GM12865 (cell line): ENCODE measurements at regions not wholly inside any gene's neighbourhood (a gene's known extent, or its start where the extent isn't known, plus 50 kb on each side); places are given as distances from the start of the nearest gene placed in this dataset.

Experiments used
- DNase-seq: peaks from one replicate; pipeline ENCODE4 v3.0.0; 2010; ENCODE audit warnings: low read depth
- H3K4me3 ChIP-seq: 2 replicates; pipeline ENCODE4 v1.5.1; 2011; ENCODE audit warnings: mild to moderate bottlenecking, low read depth, low read length, control low read depth
- TF ChIP-seq, protein P1 (sequence below): IDR thresholded peaks from 2 replicates; pipeline ENCODE4 v1.5.1; 2011; ENCODE audit warnings: low read length, control low read depth, low read depth, inconsistent platforms; ENCODE audit not compliant: insufficient read depth; ENCODE audit errors: missing control alignments

DNA sequence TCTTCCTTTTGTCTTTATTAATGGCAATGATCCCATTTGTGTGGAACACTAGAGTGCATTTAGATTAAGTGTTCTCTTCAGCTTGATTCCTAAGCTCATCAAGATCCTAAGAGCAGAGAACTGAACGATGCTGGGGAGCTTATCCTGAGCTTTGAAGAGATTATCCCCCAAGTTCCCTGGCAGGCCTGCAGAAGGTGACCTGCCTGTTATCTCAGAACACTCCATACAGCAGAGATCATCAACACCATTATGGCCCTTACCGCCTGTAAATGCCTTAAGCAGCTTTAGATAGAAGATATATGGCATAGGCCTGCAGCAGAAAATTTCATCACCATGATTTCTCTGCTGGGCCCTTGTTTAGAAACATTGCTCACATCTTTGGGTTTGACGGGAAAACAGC lies 779.9 kb upstream of the MAP3K7 start:
- no peak for DNase-seq
- TF ChIP-seq, protein P1, sequence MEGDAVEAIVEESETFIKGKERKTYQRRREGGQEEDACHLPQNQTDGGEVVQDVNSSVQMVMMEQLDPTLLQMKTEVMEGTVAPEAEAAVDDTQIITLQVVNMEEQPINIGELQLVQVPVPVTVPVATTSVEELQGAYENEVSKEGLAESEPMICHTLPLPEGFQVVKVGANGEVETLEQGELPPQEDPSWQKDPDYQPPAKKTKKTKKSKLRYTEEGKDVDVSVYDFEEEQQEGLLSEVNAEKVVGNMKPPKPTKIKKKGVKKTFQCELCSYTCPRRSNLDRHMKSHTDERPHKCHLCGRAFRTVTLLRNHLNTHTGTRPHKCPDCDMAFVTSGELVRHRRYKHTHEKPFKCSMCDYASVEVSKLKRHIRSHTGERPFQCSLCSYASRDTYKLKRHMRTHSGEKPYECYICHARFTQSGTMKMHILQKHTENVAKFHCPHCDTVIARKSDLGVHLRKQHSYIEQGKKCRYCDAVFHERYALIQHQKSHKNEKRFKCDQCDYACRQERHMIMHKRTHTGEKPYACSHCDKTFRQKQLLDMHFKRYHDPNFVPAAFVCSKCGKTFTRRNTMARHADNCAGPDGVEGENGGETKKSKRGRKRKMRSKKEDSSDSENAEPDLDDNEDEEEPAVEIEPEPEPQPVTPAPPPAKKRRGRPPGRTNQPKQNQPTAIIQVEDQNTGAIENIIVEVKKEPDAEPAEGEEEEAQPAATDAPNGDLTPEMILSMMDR, result no peak
- H3K4me3 ChIP-seq, result no peak overlapping the region

DNA sequence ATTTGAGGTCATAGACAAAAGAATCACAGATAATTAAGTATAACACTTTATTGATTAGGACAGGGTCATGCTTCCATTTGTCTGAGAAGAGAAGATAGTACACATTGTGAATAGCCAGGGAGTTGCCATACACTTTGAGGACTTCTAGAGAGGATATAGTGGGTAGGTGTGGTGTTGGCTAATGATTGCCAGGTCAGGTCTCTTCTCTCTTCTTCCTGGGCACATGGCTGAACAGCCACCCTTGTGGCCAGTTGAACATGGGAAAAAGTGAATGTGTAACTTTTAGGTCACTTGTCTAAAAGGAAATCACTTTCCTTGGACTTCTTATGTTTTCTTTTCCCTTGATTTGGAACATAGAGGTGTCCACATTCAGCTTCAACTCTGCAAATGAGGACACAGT lies 772.1 kb upstream of the MAP3K7 start:
- no peak overlapping the region for H3K4me3 ChIP-seq
- no peak for DNase-seq
- TF ChIP-seq, protein P1, result no peak

DNA sequence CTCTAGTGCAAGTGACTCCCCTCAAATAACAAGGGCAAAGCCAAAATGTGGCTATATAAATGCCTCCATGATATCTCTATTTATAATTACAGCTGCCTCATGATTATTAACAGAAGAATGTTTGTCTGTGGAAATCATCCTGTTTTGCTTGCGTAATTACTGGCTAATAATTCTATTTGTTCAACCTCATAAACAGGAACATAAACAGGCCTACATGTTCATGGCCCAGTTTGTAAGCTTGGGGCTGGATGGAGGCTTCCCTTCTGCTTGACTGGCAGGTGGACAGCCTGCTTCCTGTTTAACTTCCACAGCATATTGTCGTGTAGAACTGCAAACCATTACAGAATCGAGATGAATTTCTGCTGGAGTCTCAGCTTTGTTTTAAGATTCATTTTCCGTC lies 766.0 kb upstream of the MAP3K7 start:
- TF ChIP-seq, protein P1, result no peak
- no peak for DNase-seq
- no peak overlapping the region for H3K4me3 ChIP-seq

DNA sequence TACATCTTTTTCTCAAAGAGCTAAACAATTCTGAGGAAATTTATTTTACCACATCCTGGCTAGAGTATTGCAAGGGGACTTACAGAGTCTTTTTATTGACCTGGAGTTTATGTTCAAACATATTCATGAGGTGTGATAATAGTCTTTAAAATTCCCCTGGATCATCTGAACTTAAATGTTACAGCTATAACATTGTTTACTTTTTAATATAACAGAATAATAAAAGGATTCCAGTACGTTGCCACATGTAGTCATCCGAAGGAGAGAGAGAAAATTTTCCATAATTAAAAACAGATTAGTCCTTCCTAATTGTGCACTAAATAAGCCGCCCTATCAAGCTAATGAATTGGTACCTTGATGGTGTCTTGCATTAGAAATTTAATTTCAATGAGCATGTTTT lies 765.4 kb upstream of the MAP3K7 start:
- TF ChIP-seq, protein P1, result no peak
- no peak for DNase-seq
- H3K4me3 ChIP-seq, result no peak overlapping the region

DNA sequence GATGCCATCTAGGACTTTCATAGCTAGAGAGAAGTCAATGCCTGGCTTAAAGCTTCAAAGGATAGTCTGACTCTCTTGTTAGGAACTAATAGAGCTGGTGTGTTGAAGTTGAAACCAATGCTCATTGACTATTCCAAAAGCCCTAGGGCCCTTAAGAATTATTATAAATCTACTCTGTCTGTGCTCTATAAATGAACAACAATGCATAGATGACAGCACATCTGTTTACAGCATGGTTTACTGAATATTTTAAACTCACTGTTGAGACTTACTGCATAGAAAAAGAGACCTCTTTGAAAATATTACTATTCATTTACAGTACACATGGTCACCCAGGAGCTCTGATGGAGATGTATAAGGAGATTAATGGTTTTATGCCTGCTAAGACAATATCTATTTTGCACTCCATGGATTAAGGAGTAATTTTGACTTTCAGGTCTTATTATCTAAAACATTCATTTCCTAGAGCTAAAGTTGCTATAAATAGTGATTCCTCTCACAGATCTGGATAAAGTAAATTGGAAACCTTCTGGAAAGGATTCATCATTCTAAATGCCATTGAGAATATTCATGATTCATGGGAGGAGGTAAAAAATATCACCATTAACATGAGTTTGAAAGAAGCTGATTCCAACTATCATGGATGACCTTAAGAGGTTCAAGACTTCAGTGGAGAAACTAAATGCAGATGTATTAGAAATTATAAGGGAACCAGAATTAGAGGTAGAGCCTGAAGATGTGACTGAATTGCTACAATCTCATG lies 763.5 kb upstream of the MAP3K7 start:
- H3K4me3 ChIP-seq, result no peak overlapping the region
- TF ChIP-seq, protein P1, result no peak
- no peak for DNase-seq

DNA sequence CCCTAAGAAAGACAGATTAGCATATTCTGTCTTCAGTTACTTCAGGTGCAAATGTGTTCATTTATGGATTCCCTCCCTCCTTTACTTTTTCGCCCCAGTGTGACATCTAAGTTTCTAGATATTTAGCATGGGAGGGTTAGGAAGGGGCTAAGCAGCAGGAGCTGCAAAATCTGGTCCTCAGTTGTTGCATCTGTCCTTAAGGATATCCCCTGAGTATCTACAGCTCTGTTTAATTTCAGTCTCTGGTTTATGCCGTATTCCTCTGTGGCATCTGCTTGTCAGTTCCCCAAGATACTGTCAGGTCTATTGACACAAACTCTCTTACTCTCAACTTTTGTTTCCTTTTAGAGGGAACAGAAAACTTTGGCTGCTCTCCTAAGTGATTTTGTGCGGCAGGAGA lies 754.6 kb upstream of the MAP3K7 start:
- TF ChIP-seq, protein P1, result no peak
- no peak for DNase-seq
- no peak overlapping the region for H3K4me3 ChIP-seq

DNA sequence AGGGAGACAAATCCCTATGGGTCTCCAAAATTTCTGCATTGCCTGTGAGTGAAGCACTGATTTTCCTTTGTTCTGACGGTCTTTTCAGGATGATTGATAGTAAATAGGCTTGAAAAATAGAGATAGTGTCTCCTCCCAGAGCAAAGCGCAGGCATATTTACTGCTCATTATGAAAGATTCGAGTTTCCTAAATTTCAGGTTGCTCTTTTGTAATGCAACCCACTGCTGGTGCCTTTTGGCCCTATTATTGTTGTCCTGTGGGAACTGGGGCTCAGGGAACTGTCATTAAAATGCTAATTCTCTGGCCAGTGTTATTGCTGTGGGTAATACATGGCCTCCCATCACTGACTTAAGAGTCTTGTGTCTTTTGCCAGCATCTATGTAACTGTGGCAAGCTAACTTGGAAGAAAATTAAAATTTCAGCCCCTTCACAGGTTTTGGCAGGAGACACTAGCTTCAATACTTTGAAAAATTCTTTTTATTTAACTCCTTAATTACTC lies 754.1 kb upstream of the MAP3K7 start:
- H3K4me3 ChIP-seq, result no peak overlapping the region
- TF ChIP-seq, protein P1, result no peak
- no peak for DNase-seq
